ENCODE measurements at regions not wholly inside any gene's neighbourhood (a gene's known extent, or its start where the extent isn't known, plus 50 kb on each side); places are given as distances from the start of the nearest gene placed in this dataset.

DNA sequence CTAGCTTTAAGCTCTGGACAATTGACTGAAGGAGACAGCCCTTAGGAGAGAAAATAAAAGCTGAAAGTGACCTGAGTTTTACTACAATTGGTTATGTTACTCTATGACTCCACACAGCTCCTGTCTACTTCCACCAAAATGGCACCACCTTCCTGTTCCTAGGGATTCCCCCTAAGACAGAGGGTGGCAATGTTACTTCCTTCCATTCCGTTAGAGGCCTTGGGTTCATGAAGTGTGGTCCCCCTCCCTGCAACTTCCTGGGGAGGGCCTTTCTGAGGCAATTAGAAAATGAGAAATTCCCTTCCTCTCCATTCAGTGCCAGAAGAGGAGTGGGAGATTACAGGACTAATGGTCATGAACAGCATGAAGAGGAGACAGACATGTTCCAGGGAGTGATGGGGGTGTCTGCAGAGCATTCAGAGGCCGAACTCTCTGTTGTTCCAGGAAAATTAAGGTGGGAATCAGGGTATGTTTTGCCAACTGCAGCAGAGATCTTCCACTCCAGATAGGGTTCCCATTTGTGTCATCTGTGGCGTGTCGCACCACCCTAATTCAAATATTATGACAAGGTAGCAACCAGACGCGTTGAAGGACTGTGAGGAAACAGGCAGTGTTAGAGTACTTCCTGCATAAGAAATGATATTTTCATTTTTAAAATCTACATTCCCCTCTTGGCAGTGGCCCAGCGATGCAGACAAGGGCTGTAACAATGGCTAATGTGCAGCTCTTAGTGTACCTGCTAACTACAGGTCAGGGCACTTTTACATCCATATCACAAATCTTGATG lies 53.1 kb upstream of the TRIM67 start:
- Histone ChIP-seq H3K9ac (ENCODE audit: low read depth, low read length) (no peak overlapping the region), H3K4me3 (ENCODE audit: low read length) (no peak overlapping the region), H3K9me3 (ENCODE audit: insufficient read depth, low read depth, low read length) (no peaks in the 10 kb centered on the region), H3K4me1 (ENCODE audit: insufficient read depth, low read length) (no peaks in the 10 kb centered on the region), H3K36me3 (ENCODE audit: insufficient read depth, low read depth, low read length) (no peaks in the 10 kb centered on the region), H3K27me3 (ENCODE audit: insufficient read depth, low read length) (peaks cover 19% of the 10 kb centered on the region; the same call in 1 of the 2 replicates), H3K27ac (ENCODE audit: low read length) (no peak overlapping the region)

DNA sequence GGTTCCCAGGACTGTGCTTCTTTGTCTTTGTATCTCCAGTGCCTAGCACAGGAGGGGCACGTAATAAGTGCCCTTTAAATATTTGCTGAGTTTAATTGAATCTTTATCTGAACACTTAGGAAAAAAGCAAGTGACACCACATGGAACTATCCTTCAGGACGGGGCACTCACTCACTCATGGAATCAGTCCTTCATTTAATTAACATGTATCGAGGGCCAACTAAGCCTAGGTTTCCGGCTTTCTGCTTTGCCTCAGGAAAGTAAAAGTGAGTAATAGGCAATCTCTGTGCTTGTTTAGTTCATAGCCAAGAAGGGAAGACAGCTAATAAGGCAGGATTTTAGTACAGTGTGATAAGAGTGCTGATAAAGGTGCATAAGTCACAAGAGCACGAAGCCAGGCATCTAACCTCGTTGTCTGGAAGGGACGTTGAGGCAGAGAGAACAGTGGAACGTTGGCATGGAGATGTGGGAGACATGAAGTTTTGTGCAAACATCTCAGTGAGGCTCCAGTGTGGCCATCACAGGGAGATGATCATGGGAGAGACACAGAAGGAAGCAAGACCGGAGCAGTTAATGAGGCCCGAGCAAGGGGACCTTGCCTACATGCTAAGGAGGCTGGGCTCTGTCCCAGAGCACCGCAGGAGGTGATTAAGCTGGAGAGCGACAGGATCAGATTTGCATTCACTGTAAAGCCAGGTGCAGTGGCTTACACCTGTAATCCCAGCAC lies 54.1 kb upstream of the TRIM67 start:
- peaks cover 25% of the 10 kb centered on the region for H3K27me3 ChIP-seq (ENCODE audit: insufficient read depth, low read length)
- H3K4me1 ChIP-seq (ENCODE audit: insufficient read depth, low read length): no peaks in the 10 kb centered on the region
- H3K4me3 ChIP-seq (ENCODE audit: low read length): no peak overlapping the region
- H3K36me3 ChIP-seq (ENCODE audit: insufficient read depth, low read depth, low read length): no peaks in the 10 kb centered on the region
- H3K9ac ChIP-seq (ENCODE audit: low read depth, low read length): no peak overlapping the region
- no peak overlapping the region for H3K27ac ChIP-seq (ENCODE audit: low read length)
- H3K9me3 ChIP-seq (ENCODE audit: insufficient read depth, low read depth, low read length): no peaks in the 10 kb centered on the region

DNA sequence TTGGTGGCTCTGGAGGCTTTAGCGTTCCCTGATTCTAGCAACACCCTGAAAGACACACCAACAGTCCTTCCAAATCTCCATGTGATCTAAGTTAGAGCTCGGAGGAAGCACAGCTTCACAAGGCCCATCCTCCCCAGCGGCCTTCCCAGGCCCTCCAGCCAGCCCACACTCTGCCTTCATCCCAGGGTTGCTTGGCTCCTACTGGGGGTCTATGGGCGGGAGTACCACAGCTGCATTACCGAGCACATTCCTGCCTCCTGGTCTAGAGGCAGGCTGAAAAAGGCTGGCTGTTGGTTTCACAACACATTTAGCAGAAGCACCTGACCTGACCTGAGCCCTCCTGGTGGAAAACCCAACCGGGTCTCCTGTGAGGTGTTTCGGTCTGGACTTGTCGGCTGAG lies 54.7 kb upstream of the TRIM67 start:
- Histone ChIP-seq H3K4me1 (ENCODE audit: insufficient read depth, low read length) (no peaks in the 10 kb centered on the region), H3K9me3 (ENCODE audit: insufficient read depth, low read depth, low read length) (no peaks in the 10 kb centered on the region), H3K27me3 (ENCODE audit: insufficient read depth, low read length) (peaks cover 25% of the 10 kb centered on the region), H3K9ac (ENCODE audit: low read depth, low read length) (no peak overlapping the region), H3K4me3 (ENCODE audit: low read length) (no peak overlapping the region), H3K36me3 (ENCODE audit: insufficient read depth, low read depth, low read length) (no peaks in the 10 kb centered on the region), H3K27ac (ENCODE audit: low read length) (no peak overlapping the region)

DNA sequence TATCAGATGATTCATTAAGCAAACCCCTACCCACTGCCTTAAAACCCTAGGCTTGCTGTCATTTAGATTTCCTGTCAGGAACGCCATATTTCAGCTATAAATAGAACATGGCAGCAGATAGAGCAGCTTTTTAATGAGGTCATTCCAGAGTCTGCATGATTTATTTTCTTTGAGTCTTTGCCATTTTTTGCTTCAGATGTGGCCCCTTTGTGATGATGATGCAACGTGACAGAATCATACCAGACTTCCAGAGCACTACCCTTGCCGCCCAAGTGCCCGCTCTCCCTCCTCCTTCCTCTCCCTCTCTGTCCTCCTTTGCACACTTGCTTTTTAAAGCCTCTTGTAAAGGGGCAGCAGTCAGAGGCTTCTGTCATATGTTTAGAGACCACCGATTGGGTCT lies 55.5 kb upstream of the TRIM67 start:
- Histone ChIP-seq H3K27ac (ENCODE audit: low read length) (no peak overlapping the region), H3K27me3 (ENCODE audit: insufficient read depth, low read length) (peaks cover 25% of the 10 kb centered on the region), H3K4me1 (ENCODE audit: insufficient read depth, low read length) (no peaks in the 10 kb centered on the region), H3K9ac (ENCODE audit: low read depth, low read length) (no peak overlapping the region), H3K4me3 (ENCODE audit: low read length) (no peak overlapping the region), H3K9me3 (ENCODE audit: insufficient read depth, low read depth, low read length) (no peaks in the 10 kb centered on the region), H3K36me3 (ENCODE audit: insufficient read depth, low read depth, low read length) (no peaks in the 10 kb centered on the region)

DNA sequence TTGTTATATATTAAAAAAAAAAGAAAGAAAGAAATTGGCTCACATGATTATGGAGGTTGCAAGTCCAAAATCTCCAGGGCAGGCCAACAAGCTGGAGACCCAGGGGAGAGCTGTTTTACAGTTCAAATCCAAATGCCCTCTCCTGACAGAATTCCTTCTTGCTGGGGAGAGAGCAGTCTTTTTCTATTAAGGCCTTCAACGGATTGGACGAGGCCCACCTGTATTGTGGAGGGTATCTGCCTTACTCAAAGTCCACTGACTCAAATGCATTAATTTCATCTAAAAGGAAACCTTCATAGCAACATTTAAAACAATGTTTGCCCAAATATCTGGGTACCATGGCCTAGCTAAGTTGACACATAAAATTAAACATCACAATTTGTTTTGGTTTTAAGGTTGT lies 56.9 kb upstream of the TRIM67 start:
- Histone ChIP-seq H3K36me3 (ENCODE audit: insufficient read depth, low read depth, low read length) (no peaks in the 10 kb centered on the region), H3K9ac (ENCODE audit: low read depth, low read length) (no peak overlapping the region), H3K27ac (ENCODE audit: low read length) (no peak overlapping the region), H3K27me3 (ENCODE audit: insufficient read depth, low read length) (peaks cover 25% of the 10 kb centered on the region), H3K4me3 (ENCODE audit: low read length) (no peak overlapping the region), H3K9me3 (ENCODE audit: insufficient read depth, low read depth, low read length) (no peaks in the 10 kb centered on the region), H3K4me1 (ENCODE audit: insufficient read depth, low read length) (no peaks in the 10 kb centered on the region)

DNA sequence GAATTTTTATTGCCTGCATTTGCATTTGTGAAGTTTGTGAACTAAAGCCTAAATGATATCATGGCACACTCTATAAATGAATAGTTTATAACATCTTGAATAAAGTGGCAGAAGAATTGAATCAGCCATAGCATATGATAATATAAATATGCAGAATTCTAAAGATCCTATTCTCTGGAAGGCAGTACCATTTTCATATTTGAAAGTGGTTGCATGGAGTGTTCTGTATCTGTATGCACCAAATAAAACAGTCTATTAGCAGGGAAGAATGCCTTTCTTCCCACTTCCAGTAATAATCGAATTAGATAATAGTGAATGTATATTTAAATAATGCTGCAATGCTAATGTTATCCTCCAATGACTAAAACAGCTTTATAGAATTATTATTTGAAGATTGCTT lies 57.9 kb upstream of the TRIM67 start:
- no peaks in the 10 kb centered on the region for H3K9me3 ChIP-seq (ENCODE audit: insufficient read depth, low read depth, low read length)
- H3K4me1 ChIP-seq (ENCODE audit: insufficient read depth, low read length): no peaks in the 10 kb centered on the region
- no peaks in the 10 kb centered on the region for H3K36me3 ChIP-seq (ENCODE audit: insufficient read depth, low read depth, low read length)
- H3K4me3 ChIP-seq (ENCODE audit: low read length): no peak overlapping the region
- peaks cover 25% of the 10 kb centered on the region for H3K27me3 ChIP-seq (ENCODE audit: insufficient read depth, low read length)
- no peak overlapping the region for H3K27ac ChIP-seq (ENCODE audit: low read length)
- H3K9ac ChIP-seq (ENCODE audit: low read depth, low read length): no peak overlapping the region

DNA sequence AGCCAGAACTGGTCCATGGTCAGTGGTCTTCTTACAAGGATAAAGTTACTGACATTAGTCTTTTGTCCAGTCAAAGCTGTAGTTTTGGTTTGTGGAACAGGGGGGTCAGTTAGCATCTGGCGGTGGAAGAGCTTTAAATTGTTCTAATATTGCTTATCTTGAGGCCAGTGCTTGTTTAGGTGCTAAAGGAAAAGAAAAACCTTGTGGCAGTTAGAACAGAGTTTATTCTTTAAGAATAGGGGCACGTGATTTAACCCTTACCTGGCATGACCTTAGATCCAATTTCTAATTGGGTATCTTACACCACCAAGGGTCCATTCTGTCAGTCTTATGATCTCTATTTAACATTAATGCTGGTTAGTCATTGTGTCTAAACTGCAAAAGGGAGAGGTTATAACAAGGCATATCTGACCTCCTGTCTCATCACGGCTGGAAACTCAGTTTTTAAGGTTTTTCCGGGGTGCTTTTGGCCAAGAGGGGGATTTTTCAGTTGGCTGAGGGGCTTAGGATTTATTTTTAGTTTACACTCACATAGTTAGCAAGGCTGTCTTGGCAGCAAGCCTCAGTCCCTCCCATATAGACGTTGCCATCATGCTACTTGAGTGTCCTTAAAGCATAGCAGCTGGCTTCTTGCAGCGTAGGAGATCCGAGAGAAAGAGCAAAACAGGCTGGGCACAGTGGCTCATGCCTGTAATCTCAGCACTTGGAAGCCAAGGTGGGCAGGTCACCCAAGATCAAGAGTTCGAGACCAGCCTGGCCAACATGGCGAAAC lies 60.1 kb upstream of the FAM89A start:
- Histone ChIP-seq H3K27ac (ENCODE audit: low read length) (no peak overlapping the region), H3K4me3 (ENCODE audit: low read length) (no peak overlapping the region), H3K4me1 (ENCODE audit: insufficient read depth, low read length) (no peaks in the 10 kb centered on the region), H3K9me3 (ENCODE audit: insufficient read depth, low read depth, low read length) (no peaks in the 10 kb centered on the region), H3K27me3 (ENCODE audit: insufficient read depth, low read length) (peaks cover 18% of the 10 kb centered on the region), H3K9ac (ENCODE audit: low read depth, low read length) (no peak overlapping the region), H3K36me3 (ENCODE audit: insufficient read depth, low read depth, low read length) (no peaks in the 10 kb centered on the region)

DNA sequence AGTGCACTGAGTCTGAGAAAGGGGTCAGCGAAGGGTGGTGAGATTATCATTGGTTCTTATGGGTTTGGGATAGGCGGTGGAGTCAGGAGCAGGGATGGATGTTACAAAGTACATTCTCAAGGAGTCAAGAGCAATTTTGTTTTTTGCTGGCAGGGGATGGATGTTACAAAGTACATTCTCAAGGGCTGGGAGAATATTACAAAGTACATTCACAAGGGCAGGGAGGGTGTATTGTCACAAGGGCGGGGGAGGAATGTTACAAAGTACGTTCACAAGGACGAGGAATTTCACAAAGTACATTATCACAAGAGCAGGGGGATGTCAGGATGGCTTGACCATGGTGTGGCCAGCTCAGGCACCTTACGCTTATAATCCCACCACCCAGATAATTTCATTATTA lies 59.3 kb upstream of the FAM89A start:
- Histone ChIP-seq H3K4me3 (ENCODE audit: low read length) (no peak overlapping the region), H3K9me3 (ENCODE audit: insufficient read depth, low read depth, low read length) (no peaks in the 10 kb centered on the region), H3K36me3 (ENCODE audit: insufficient read depth, low read depth, low read length) (no peaks in the 10 kb centered on the region), H3K4me1 (ENCODE audit: insufficient read depth, low read length) (no peaks in the 10 kb centered on the region), H3K27ac (ENCODE audit: low read length) (no peak overlapping the region), H3K27me3 (ENCODE audit: insufficient read depth, low read length) (peaks cover 27% of the 10 kb centered on the region), H3K9ac (ENCODE audit: low read depth, low read length) (no peak overlapping the region)

DNA sequence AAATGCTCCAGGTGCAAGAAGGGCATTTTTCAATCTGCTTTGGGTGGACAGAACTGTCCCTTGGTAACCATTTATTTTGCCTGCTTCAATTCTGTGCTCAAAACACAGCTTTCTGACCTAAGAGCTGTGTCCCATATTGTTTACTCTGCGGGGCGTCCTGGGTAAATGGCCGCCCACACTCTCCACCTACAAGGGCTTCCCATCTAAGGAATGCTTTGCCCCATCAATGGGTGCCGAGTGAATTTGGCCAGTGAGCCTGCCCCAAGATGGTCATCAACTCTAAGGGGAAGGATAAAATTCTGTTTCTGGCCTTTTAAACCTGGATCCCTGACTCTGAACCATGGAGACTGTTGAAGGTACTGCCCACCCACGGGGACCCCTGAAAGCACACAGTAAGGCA lies 55.5 kb upstream of the FAM89A start:
- Histone ChIP-seq H3K27me3 (ENCODE audit: insufficient read depth, low read length) (peaks cover 47% of the 10 kb centered on the region), H3K9ac (ENCODE audit: low read depth, low read length) (no peak overlapping the region)

DNA sequence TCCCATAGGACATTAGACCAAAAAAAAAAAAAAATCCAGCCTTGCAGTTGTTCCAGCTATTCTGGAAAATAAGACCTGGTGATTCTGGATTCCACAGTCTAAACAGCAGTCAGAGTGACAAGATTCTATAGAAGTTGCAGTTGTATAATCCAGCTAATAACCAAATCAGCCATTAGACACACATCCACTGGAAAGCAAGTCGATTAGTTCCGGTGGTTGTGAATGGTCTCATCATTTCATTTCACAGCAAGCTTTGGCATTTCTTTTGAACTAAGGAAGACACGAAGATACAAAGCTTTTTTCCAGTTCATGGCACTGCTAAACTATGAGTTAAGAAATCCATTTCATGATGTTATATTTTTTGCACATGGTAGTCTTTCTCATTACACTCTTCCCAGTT lies 54.4 kb upstream of the FAM89A start:
- no peaks in the 10 kb centered on the region for H3K36me3 ChIP-seq (ENCODE audit: insufficient read depth, low read depth, low read length)
- no peaks in the 10 kb centered on the region for H3K4me1 ChIP-seq (ENCODE audit: insufficient read depth, low read length)
- H3K27ac ChIP-seq (ENCODE audit: low read length): no peak overlapping the region
- H3K9me3 ChIP-seq (ENCODE audit: insufficient read depth, low read depth, low read length): no peaks in the 10 kb centered on the region
- H3K27me3 ChIP-seq (ENCODE audit: insufficient read depth, low read length): peaks cover 51% of the 10 kb centered on the region
- no peak overlapping the region for H3K9ac ChIP-seq (ENCODE audit: low read depth, low read length)
- H3K4me3 ChIP-seq (ENCODE audit: low read length): no peak overlapping the region

More for the DNA sequence above, 55.5 kb upstream of the FAM89A start:
- H3K36me3 ChIP-seq (ENCODE audit: insufficient read depth, low read depth, low read length): no peaks in the 10 kb centered on the region
- H3K4me3 ChIP-seq (ENCODE audit: low read length): no peak overlapping the region
- H3K4me1 ChIP-seq (ENCODE audit: insufficient read depth, low read length): no peaks in the 10 kb centered on the region
- no peaks in the 10 kb centered on the region for H3K9me3 ChIP-seq (ENCODE audit: insufficient read depth, low read depth, low read length)
- H3K27ac ChIP-seq (ENCODE audit: low read length): no peak overlapping the region

DNA sequence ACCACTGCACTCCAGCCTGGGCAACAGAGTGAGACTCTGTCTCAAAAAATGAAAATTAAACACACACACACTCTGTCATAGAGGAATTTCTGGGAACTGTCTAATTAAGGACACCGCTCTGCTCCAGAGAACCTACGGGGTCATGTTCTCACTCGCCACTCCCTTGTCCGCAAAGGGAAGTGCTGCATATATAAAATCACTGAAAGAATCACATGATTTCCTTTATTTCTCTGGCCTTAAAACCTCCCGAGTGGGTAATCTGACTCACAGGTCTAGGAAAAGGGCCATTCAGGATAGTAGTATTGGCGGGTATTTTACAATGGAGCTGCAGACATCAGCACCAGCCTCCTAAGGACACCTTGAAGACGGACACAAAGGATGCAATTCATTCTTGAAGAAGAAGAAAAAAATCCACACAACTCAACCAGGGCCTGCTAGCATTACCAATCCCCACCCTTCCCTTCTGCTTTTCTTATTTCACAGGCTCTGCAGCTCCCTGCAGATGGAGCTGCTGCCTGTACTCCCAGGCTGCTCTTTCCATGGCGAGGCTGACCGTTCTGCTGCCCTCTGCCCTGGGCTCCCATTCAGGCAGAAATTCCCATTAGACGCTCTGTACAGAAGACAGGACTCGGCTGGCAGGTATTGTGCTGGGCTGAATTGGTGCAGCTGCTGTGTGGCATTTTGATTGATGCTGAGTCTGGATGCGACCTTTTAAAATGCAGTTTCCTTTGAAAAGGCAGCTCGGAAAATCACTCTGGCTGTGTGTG lies 53.3 kb upstream of the FAM89A start:
- Histone ChIP-seq H3K36me3 (ENCODE audit: insufficient read depth, low read depth, low read length) (no peaks in the 10 kb centered on the region), H3K9me3 (ENCODE audit: insufficient read depth, low read depth, low read length) (no peaks in the 10 kb centered on the region), H3K9ac (ENCODE audit: low read depth, low read length) (no peak overlapping the region), H3K4me3 (ENCODE audit: low read length) (no peak overlapping the region), H3K27ac (ENCODE audit: low read length) (no peak overlapping the region), H3K4me1 (ENCODE audit: insufficient read depth, low read length) (no peaks in the 10 kb centered on the region), H3K27me3 (ENCODE audit: insufficient read depth, low read length) (peaks cover 51% of the 10 kb centered on the region)

Measured in iPS-20b (cell line).